Neural progenitor cell (in vitro differentiated cells): ENCODE measurements at regions not wholly inside any gene's neighbourhood (a gene's known extent, or its start where the extent isn't known, plus 50 kb on each side); places are given as distances from the start of the nearest gene placed in this dataset.

Experiments used
- DNase-seq: peaks from one replicate; pipeline ENCODE4 v3.0.0-alpha.2; 2016; ENCODE audit warnings: low spot score
- H2AFZ ChIP-seq: fragments of 200-600 bp; sonication (generic); replicated peaks from 2 replicates; pipeline ENCODE4 v1.6.1; 2016; ENCODE audit warnings: antibody characterized with exemption
- H3F3A ChIP-seq: fragments of 200-600 bp; sonication (generic); 2 replicates; pipeline ENCODE4 v1.6.1; 2016; ENCODE audit warnings: antibody characterized with exemption, low read depth
- H3K27ac ChIP-seq: fragments of 200-600 bp; sonication (generic); 2 replicates; pipeline ENCODE4 v1.5.1; 2016; ENCODE audit warnings: mild to moderate bottlenecking
- H3K27me3 ChIP-seq: fragments of 200-600 bp; sonication (generic); 2 replicates; pipeline ENCODE4 v1.6.1; 2016; ENCODE audit warnings: mild to moderate bottlenecking, moderate library complexity
- H3K36me3 ChIP-seq: fragments of 200-600 bp; sonication (generic); 2 replicates; pipeline ENCODE4 v1.5.1; 2016
- H3K4me1 ChIP-seq: fragments of 200-600 bp; sonication (generic); 2 replicates; pipeline ENCODE4 v1.6.1; 2016; ENCODE audit warnings: mixed run types
- H3K4me2 ChIP-seq: fragments of 200-600 bp; sonication (generic); 2 replicates; pipeline ENCODE4 v1.6.1; 2016
- H3K4me3 ChIP-seq: fragments of 200-600 bp; sonication (generic); 2 replicates; pipeline ENCODE4 v1.5.1; 2016
- H3K79me2 ChIP-seq: fragments of 200-600 bp; sonication (generic); 2 replicates; pipeline ENCODE4 v1.6.1; 2016; ENCODE audit warnings: low read depth
- H3K9ac ChIP-seq: fragments of 200-600 bp; sonication (generic); 2 replicates; pipeline ENCODE4 v1.6.1; 2016
- H3K9me3 ChIP-seq: fragments of 200-600 bp; sonication (generic); 2 replicates; pipeline ENCODE4 v1.5.1; 2016; ENCODE audit warnings: low read depth
- H4K20me1 ChIP-seq: fragments of 200-600 bp; sonication (generic); 2 replicates; pipeline ENCODE4 v1.6.1; 2016; ENCODE audit warnings: low read depth
- H3K27ac Mint-ChIP-seq: 3 replicates; pipeline ENCODE4 v1.8.0; 2021; ENCODE audit warnings: mixed read lengths
- H3K27me3 Mint-ChIP-seq: 2 replicates; pipeline ENCODE4 v1.8.0; 2022; ENCODE audit warnings: low read depth, mild to moderate bottlenecking, inconsistent platforms, moderate library complexity, mixed read lengths; ENCODE audit not compliant: insufficient read depth
- H3K36me3 Mint-ChIP-seq: 3 replicates; pipeline ENCODE4 v1.8.0; 2021; ENCODE audit warnings: mixed read lengths
- H3K4me1 Mint-ChIP-seq: 3 replicates; pipeline ENCODE4 v1.8.0; 2021; ENCODE audit warnings: mixed read lengths
- H3K4me3 Mint-ChIP-seq: 3 replicates; pipeline ENCODE4 v1.8.0; 2021; ENCODE audit warnings: mild to moderate bottlenecking, moderate library complexity, mixed read lengths
- H3K9me3 Mint-ChIP-seq: 3 replicates; pipeline ENCODE4 v1.8.0; 2020; ENCODE audit warnings: mixed read lengths
- EZH2 ChIP-seq: fragments of 200-600 bp; sonication (generic); IDR thresholded peaks from 2 replicates; pipeline ENCODE4 v1.6.1; 2017; ENCODE audit warnings: antibody characterized with exemption, mild to moderate bottlenecking, moderate library complexity
- EZH2phosphoT487 ChIP-seq: fragments of 200-600 bp; sonication (generic); IDR thresholded peaks from 2 replicates; pipeline ENCODE4 v1.6.1; 2017; ENCODE audit warnings: antibody characterized with exemption
- TF ChIP-seq, protein P1 (sequence below): fragments of 200-600 bp; sonication (generic); IDR thresholded peaks from 2 replicates; pipeline ENCODE4 v1.5.1; 2017; ENCODE audit warnings: antibody characterized with exemption, mild to moderate bottlenecking

DNA sequence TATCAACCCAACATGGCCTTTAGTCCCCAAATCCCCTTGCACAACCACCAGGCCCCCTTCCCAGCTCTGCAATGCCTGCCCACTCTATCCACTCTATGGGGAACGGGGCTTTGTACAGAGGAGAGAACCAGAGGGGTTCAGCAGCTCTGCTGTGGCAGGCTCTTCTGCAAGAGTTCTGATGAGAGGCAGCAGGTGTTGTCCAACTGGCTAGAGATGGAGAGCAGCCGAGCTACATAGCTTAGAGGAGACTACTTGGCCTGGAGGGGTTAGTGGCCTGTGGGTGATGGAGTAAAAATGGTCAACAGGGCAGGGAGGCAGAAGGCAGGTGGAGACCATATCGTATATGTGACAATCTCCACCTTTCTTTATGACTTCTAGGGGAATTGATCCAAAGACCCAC, 103.0 kb downstream of the QPCT start:
- Histone ChIP-seq H4K20me1 (no peaks in the 10 kb centered on the region), H3K4me3 (no peak overlapping the region), H3K79me2 (no peaks in the 10 kb centered on the region), H2AFZ (no peak overlapping the region), H3K4me2 (no peak overlapping the region), H3K9me3 (no peaks in the 10 kb centered on the region), H3F3A (no peaks in the 10 kb centered on the region), H3K9ac (no peak overlapping the region), H3K4me1 (no peaks in the 10 kb centered on the region), H3K27ac (no peak overlapping the region), H3K36me3 (no peaks in the 10 kb centered on the region), H3K27me3 (no peaks in the 10 kb centered on the region)
- Mint-ChIP-seq H3K27me3 (no peaks in the 10 kb centered on the region), H3K9me3 (no peaks in the 10 kb centered on the region), H3K4me1 (no peaks in the 10 kb centered on the region), H3K27ac (no peak overlapping the region), H3K36me3 (no peaks in the 10 kb centered on the region), H3K4me3 (no peak overlapping the region)
- DNase-seq, result no peak
- no peak for TF ChIP-seq EZH2
- TF ChIP-seq, protein P1, sequence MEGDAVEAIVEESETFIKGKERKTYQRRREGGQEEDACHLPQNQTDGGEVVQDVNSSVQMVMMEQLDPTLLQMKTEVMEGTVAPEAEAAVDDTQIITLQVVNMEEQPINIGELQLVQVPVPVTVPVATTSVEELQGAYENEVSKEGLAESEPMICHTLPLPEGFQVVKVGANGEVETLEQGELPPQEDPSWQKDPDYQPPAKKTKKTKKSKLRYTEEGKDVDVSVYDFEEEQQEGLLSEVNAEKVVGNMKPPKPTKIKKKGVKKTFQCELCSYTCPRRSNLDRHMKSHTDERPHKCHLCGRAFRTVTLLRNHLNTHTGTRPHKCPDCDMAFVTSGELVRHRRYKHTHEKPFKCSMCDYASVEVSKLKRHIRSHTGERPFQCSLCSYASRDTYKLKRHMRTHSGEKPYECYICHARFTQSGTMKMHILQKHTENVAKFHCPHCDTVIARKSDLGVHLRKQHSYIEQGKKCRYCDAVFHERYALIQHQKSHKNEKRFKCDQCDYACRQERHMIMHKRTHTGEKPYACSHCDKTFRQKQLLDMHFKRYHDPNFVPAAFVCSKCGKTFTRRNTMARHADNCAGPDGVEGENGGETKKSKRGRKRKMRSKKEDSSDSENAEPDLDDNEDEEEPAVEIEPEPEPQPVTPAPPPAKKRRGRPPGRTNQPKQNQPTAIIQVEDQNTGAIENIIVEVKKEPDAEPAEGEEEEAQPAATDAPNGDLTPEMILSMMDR, result no peak
- no peak for TF ChIP-seq EZH2phosphoT487

DNA sequence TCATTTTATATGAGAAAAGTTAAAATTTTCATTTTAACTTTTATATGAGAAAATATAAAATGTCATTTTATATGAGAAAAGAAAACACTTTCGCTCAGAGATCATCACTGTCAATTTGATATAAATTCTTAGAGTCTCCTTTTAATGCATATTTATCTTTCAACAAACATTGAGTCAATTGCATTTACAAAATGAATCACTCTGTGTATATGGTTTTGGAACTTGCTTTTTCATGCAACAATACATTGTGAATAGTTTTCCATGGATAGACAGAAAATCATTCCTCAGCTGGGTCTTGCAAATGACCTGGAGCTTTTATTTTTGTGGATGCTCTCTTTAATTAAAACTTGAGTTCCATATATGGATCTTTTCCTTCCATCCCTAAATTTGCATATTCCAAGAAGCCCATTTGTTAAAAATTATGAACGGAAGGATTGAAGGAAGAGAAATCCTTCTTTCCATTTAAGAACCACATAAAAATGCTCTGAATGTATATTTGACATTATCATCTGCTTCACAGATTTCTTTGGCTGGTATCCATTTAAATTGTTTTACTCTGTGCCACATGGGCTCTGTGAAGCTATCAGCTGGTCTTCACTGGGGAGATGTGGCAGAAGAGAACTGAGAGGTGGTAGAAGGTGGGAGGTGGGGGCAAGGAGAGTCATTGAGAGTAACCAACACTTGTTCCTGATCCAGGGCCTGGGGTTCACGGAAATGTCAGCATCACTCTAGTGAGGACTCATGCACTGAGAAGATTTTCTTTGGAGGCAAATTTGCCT, 104.1 kb downstream of the QPCT start:
- Histone ChIP-seq H3K79me2 (no peaks in the 10 kb centered on the region), H3K4me1 (no peaks in the 10 kb centered on the region), H3K27ac (no peak overlapping the region), H3F3A (no peaks in the 10 kb centered on the region), H3K4me3 (no peak overlapping the region), H3K9ac (no peak overlapping the region), H3K9me3 (no peaks in the 10 kb centered on the region), H4K20me1 (no peaks in the 10 kb centered on the region), H3K4me2 (no peak overlapping the region), H2AFZ (no peak overlapping the region), H3K27me3 (no peaks in the 10 kb centered on the region), H3K36me3 (no peaks in the 10 kb centered on the region)
- no peaks in the 10 kb centered on the region for H3K4me1 Mint-ChIP-seq
- no peak for TF ChIP-seq EZH2
- TF ChIP-seq EZH2phosphoT487, result no peak
- TF ChIP-seq, protein P1, result no peak
- H3K36me3 Mint-ChIP-seq, result no peaks in the 10 kb centered on the region
- DNase-seq, result no peak
- H3K4me3 Mint-ChIP-seq, result no peak overlapping the region
- no peaks in the 10 kb centered on the region for H3K27me3 Mint-ChIP-seq
- no peak overlapping the region for H3K27ac Mint-ChIP-seq
- no peaks in the 10 kb centered on the region for H3K9me3 Mint-ChIP-seq

DNA sequence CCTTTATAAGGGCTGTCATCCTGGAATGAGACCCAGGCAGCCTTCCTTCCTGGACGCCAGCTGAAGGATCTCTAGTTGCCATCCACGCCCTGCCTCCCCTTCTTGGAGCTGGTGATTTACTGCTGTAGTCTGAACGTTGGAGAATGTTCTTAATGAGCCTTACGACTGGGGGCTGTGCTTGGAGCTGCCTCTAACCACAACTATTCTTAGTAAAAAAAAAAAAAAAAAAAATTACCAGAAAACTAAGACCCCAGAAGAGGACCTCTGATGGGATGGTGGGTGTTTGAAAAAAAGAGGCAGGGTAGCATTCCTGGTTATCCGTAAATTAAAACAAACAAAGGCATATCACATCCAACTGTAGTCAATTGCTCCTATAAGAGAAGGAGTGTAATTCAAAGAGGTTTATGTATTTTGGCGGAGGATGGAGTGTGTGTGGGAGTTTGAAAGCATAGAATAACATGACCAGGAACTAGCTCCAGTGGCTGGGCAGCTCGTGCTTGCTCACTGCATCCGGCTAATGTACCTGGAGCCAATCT, 105.4 kb downstream of the QPCT start:
- no peak overlapping the region for H3K4me2 ChIP-seq
- no peaks in the 10 kb centered on the region for H3K27me3 Mint-ChIP-seq
- H3K27ac Mint-ChIP-seq, result no peak overlapping the region
- H2AFZ ChIP-seq, result no peak overlapping the region
- no peak overlapping the region for H3K4me3 ChIP-seq
- DNase-seq, result no peak
- H3K27ac ChIP-seq, result no peak overlapping the region
- H3K27me3 ChIP-seq, result no peaks in the 10 kb centered on the region
- no peak overlapping the region for H3K9ac ChIP-seq
- peaks cover 2% of the 10 kb centered on the region for H3K4me1 Mint-ChIP-seq
- no peaks in the 10 kb centered on the region for H3K79me2 ChIP-seq
- no peaks in the 10 kb centered on the region for H3K36me3 ChIP-seq
- no peak overlapping the region for H3K4me3 Mint-ChIP-seq
- no peaks in the 10 kb centered on the region for H3K36me3 Mint-ChIP-seq
- no peaks in the 10 kb centered on the region for H3K4me1 ChIP-seq
- no peak for TF ChIP-seq EZH2
- H3K9me3 Mint-ChIP-seq, result no peaks in the 10 kb centered on the region
- no peaks in the 10 kb centered on the region for H3K9me3 ChIP-seq
- no peaks in the 10 kb centered on the region for H4K20me1 ChIP-seq
- H3F3A ChIP-seq, result no peaks in the 10 kb centered on the region

DNA sequence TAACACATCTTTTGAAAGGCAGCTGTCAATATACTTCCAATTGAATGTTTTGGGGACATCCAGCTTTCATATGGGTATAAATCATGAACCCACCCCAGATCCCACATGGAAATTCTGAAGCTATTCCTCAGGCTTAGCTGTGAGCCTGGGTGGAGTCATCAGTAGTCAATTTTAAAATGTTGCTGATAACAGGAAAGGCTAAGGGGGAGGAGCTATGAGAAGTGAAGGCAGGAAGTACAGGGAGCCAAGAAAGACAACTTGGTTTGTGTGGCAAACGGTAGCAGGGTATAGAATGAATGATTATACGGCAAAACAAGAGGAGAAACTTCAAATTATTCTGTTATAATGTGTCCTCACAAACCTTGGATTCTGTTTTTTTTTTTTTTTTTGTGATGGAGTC, 108.6 kb downstream of the QPCT start:
- no peaks in the 10 kb centered on the region for H4K20me1 ChIP-seq
- no peak overlapping the region for H3K4me2 ChIP-seq
- H3K36me3 ChIP-seq, result no peaks in the 10 kb centered on the region
- H3K9me3 ChIP-seq, result no peaks in the 10 kb centered on the region
- H3K79me2 ChIP-seq, result no peaks in the 10 kb centered on the region
- Mint-ChIP-seq H3K9me3 (no peaks in the 10 kb centered on the region), H3K4me3 (no peak overlapping the region), H3K27ac (no peak overlapping the region), H3K36me3 (no peaks in the 10 kb centered on the region), H3K27me3 (peaks cover 4% of the 10 kb centered on the region), H3K4me1 (peaks cover 3% of the 10 kb centered on the region)
- H3K9ac ChIP-seq, result no peak overlapping the region
- no peak overlapping the region for H3K4me3 ChIP-seq
- DNase-seq, result no peak
- H3F3A ChIP-seq, result no peaks in the 10 kb centered on the region
- H3K27me3 ChIP-seq, result no peaks in the 10 kb centered on the region
- no peak overlapping the region for H3K27ac ChIP-seq
- no peak overlapping the region for H2AFZ ChIP-seq
- TF ChIP-seq EZH2 (no peak), EZH2phosphoT487 (no peak)
- TF ChIP-seq, protein P1, result no peak
- H3K4me1 ChIP-seq, result no peaks in the 10 kb centered on the region
